IMR-90 (cell line): ENCODE measurements at regions not wholly inside any gene's neighbourhood (a gene's known extent, or its start where the extent isn't known, plus 50 kb on each side); places are given as distances from the start of the nearest gene placed in this dataset.

Experiments
- ATAC-seq: fragments of 200-7000 bp; cut with Tn5 transposase; 2 replicates; pipeline ENCODE4 v1.9.1; 2020; ENCODE audit warnings: low read depth, mild to moderate bottlenecking, moderate library complexity
- BruUV-seq: library from RNA; stranded (reverse); fragments of 400-500 nt; replicated peaks from 2 replicates; lab custom pipeline; 2021; lab: Mats Ljungman, UMichigan
- CTCF ChIA-PET: fragments of 300-600 bp; formaldehyde crosslinking; extraction: SDS; loops from one replicate; lab custom pipeline; 2021; ENCODE audit warnings: antibody characterized with exemption; lab: Yijun Ruan, JAX
- POLR2A ChIA-PET: fragments of 300-600 bp; sonication (Branson Sonifier 250); formaldehyde crosslinking; loops from one replicate; lab custom pipeline; 2022; ENCODE audit warnings: antibody characterized with exemption; ENCODE audit not compliant: unreplicated experiment; lab: Charles Lee
- DNase-seq: peaks from one replicate; pipeline ENCODE4 v3.0.0; 2013
- H2AFZ ChIP-seq: replicated peaks from 2 replicates; pipeline ENCODE3; 2013; ENCODE audit warnings: low read length, mild to moderate bottlenecking; ENCODE audit not compliant: poor library complexity
- H2AK5ac ChIP-seq: 2 replicates; pipeline ENCODE4 v1.6.1; 2013; ENCODE audit warnings: low read depth, low read length, inconsistent platforms
- H2AK9ac ChIP-seq: replicated peaks from 2 replicates; pipeline ENCODE3; 2013; ENCODE audit warnings: mild to moderate bottlenecking, low read depth, low read length, moderate library complexity; ENCODE audit not compliant: poor library complexity
- H2BK120ac ChIP-seq: 2 replicates; pipeline ENCODE4 v1.6.1; 2013; ENCODE audit warnings: low read depth, low read length, inconsistent platforms
- H2BK15ac ChIP-seq: 3 replicates; pipeline ENCODE4 v1.6.1; 2013; ENCODE audit warnings: low read depth, low read length, inconsistent platforms
- H2BK20ac ChIP-seq: 2 replicates; pipeline ENCODE4 v1.6.1; 2013; ENCODE audit warnings: low read depth, mild to moderate bottlenecking, inconsistent platforms, low read length, moderate library complexity
- H2BK5ac ChIP-seq: 2 replicates; pipeline ENCODE4 v1.6.1; 2013; ENCODE audit warnings: mild to moderate bottlenecking, low read depth, low read length, inconsistent platforms; ENCODE audit not compliant: poor library complexity, severe bottlenecking
- H3K14ac ChIP-seq: replicated peaks from 2 replicates; pipeline ENCODE4 v1.6.1; 2013; ENCODE audit warnings: low read depth, low read length, inconsistent platforms
- H3K18ac ChIP-seq: 2 replicates; pipeline ENCODE4 v1.6.1; 2013; ENCODE audit warnings: low read depth, low read length, control low read depth
- H3K23ac ChIP-seq: 2 replicates; pipeline ENCODE4 v1.6.1; 2013; ENCODE audit warnings: low read depth, low read length, inconsistent platforms
- H3K27ac ChIP-seq: 2 replicates; pipeline ENCODE4 v1.5.1; 2013; ENCODE audit warnings: mild to moderate bottlenecking, control low read depth, low read length; ENCODE audit not compliant: insufficient read depth
- H3K27me3 ChIP-seq: 2 replicates; pipeline ENCODE4 v1.6.1; 2013; ENCODE audit warnings: low read length; ENCODE audit not compliant: control insufficient read depth, insufficient read depth
- H3K36me3 ChIP-seq: 2 replicates; pipeline ENCODE4 v1.6.1; 2013; ENCODE audit warnings: low read length, mixed read lengths; ENCODE audit not compliant: control insufficient read depth, insufficient read depth
- H3K4ac ChIP-seq: 2 replicates; pipeline ENCODE4 v1.6.1; 2013; ENCODE audit warnings: low read depth, low read length, inconsistent platforms
- H3K4me1 ChIP-seq: 2 replicates; pipeline ENCODE4 v1.6.1; 2013; ENCODE audit warnings: low read length, mixed read lengths; ENCODE audit not compliant: control insufficient read depth, insufficient read depth
- H3K4me2 ChIP-seq: 2 replicates; pipeline ENCODE4 v1.6.1; 2013; ENCODE audit warnings: low read depth, mild to moderate bottlenecking, control low read depth, low read length, moderate library complexity
- H3K4me3 ChIP-seq: 2 replicates; pipeline ENCODE4 v1.5.1; 2013; ENCODE audit warnings: low read depth, mild to moderate bottlenecking, control low read depth, low read length, moderate library complexity; ENCODE audit not compliant: insufficient read depth
- H3K56ac ChIP-seq: 2 replicates; pipeline ENCODE4 v1.6.1; 2013; ENCODE audit warnings: low read length, inconsistent platforms; ENCODE audit not compliant: insufficient read depth; ENCODE audit errors: extremely low read depth
- H3K79me1 ChIP-seq, 2 experiments: 2 replicates each; pipeline ENCODE4 v1.6.1; 2013; ENCODE audit warnings: low read length in 2 of 2, inconsistent platforms in 1 of 2, low read depth in 1 of 2
- H3K9ac ChIP-seq: 2 replicates; pipeline ENCODE4 v1.6.1; 2013; ENCODE audit warnings: low read depth, low read length, control low read depth
- H3K9me1 ChIP-seq: 2 replicates; pipeline ENCODE4 v1.6.1; 2013; ENCODE audit warnings: low read length, inconsistent platforms; ENCODE audit not compliant: insufficient read depth
- H3K9me3 ChIP-seq: 2 replicates; pipeline ENCODE4 v1.6.1; 2013; ENCODE audit warnings: low read length; ENCODE audit not compliant: control insufficient read depth, insufficient read depth
- H4K20me1 ChIP-seq: 2 replicates; pipeline ENCODE4 v1.6.1; 2013; ENCODE audit warnings: low read length, inconsistent platforms; ENCODE audit not compliant: insufficient read depth
- H4K5ac ChIP-seq: 2 replicates; pipeline ENCODE4 v1.6.1; 2013; ENCODE audit warnings: mild to moderate bottlenecking, low read depth, low read length, control low read depth
- H4K8ac ChIP-seq, 2 experiments: 2 replicates each; pipeline ENCODE4 v1.6.1; 2013; ENCODE audit warnings: low read depth in 2 of 2, low read length in 2 of 2, control low read depth in 1 of 2, inconsistent platforms in 1 of 2
- H4K91ac ChIP-seq: 2 replicates; pipeline ENCODE4 v1.6.1; 2013; ENCODE audit warnings: low read depth, low read length, inconsistent platforms; ENCODE audit not compliant: insufficient read depth
- CEBPB ChIP-seq: IDR thresholded peaks from 2 replicates; pipeline ENCODE4 v1.6.1; 2012; ENCODE audit warnings: low read depth, low read length, improper control_type of control experiment
- ELK1 ChIP-seq: fragments of 150-350 bp; IDR thresholded peaks from 2 replicates; pipeline ENCODE4 v1.6.1; 2016; ENCODE audit warnings: low read depth, mild to moderate bottlenecking, low read length, moderate library complexity, borderline replicate concordance
- MAFK ChIP-seq: IDR thresholded peaks from 2 replicates; pipeline ENCODE4 v1.6.1; 2012; ENCODE audit warnings: low read depth, low read length, improper control_type of control experiment
- MAZ ChIP-seq: IDR thresholded peaks from 2 replicates; pipeline ENCODE4 v1.6.1; 2012; ENCODE audit warnings: low read depth, mild to moderate bottlenecking, low read length, improper control_type of control experiment, moderate library complexity, borderline replicate concordance
- RAD21 ChIP-seq: IDR thresholded peaks from 2 replicates; pipeline ENCODE4 v1.6.1; 2012; ENCODE audit warnings: low read length, improper control_type of control experiment
- RFX5 ChIP-seq: IDR thresholded peaks from 2 replicates; pipeline ENCODE4 v1.8.0; 2012; ENCODE audit warnings: low read depth, mild to moderate bottlenecking, low read length, moderate library complexity
- whole genome bisulfite sequencing, 2 experiments: methylation state at CpG; one replicate each; pipeline versions ENCODE4 v1.1.5 to v1.1.7; 2013; ENCODE audit warnings: missing lambda C conversion rate in 2 of 2; ENCODE audit not compliant: insufficient read length in 1 of 2; ENCODE audit errors: extremely low coverage in 2 of 2; 5-methylcytosine and 5-hydroxymethylcytosine counted together
- dilution Hi-C: fragments of 300-500 bp; cut with HindIII; formaldehyde crosslinking; loops from one replicate; pipeline ENCODE4 v1.14.3; 2018; ENCODE audit warnings: low sequenced_read_pairs; ENCODE audit not compliant: unreplicated experiment
- in situ Hi-C: fragments of 300-500 bp; cut with MboI; formaldehyde crosslinking; loops from 3 replicates; pipeline ENCODE4 v1.14.3; 2019; ENCODE audit warnings: low sequenced_read_pairs, inconsistent platforms, mixed read lengths
- intact Hi-C: fragments of 100-400 bp; cut with micrococcal nuclease; formaldehyde crosslinking; loops from 2 replicates; pipeline ENCODE4 v1.10.0; 2022
- TF ChIP-seq, protein P1 (sequence below): fragments of 150-350 bp; IDR thresholded peaks from 2 replicates; pipeline ENCODE4 v1.6.1; 2017; ENCODE audit warnings: mild to moderate bottlenecking, antibody characterized with exemption, low read length, low read depth

- no peak overlapping the region for H2BK120ac ChIP-seq
- DNase-seq (no peak), ATAC-seq (no peak)
- H4K5ac ChIP-seq, result no peak overlapping the region
- no peak overlapping the region for H2AFZ ChIP-seq
- no peak overlapping the region for H3K56ac ChIP-seq
- in situ Hi-C loops (no loop called here), intact Hi-C loops (loop anchor here (10.0 kb wide), 1 partner anchor 275 kb away; no protein-coding TSS in a partner anchor), dilution Hi-C loops (no loop called here)
- H3K14ac ChIP-seq, result no peak overlapping the region
- H4K91ac ChIP-seq, result no peak overlapping the region
- H2BK5ac ChIP-seq, result no peak overlapping the region
- H2BK20ac ChIP-seq, result no peak overlapping the region
- BruUV-seq, result no TSS peak
- H2AK5ac ChIP-seq, result no peak overlapping the region
- H3K4me1 ChIP-seq, result no peaks in the 10 kb centered on the region
- no peaks in the 10 kb centered on the region for H3K9me3 ChIP-seq
- H3K79me1 ChIP-seq, result no peaks in the 10 kb centered on the region
- CTCF ChIA-PET, result no interaction called here
- no peak overlapping the region for H3K18ac ChIP-seq
- H4K8ac ChIP-seq, result no peak overlapping the region
- H2AK9ac ChIP-seq, result no peak overlapping the region
- H4K20me1 ChIP-seq, result no peaks in the 10 kb centered on the region
- H3K27ac ChIP-seq, result no peak overlapping the region
- H2BK15ac ChIP-seq, result no peak overlapping the region
- H3K36me3 ChIP-seq, result no peaks in the 10 kb centered on the region
- no CpG with 5 or more reads among the region's 3 CpGs for WGBS, 2 experiments
- no peaks in the 10 kb centered on the region for H3K27me3 ChIP-seq
- H3K4me3 ChIP-seq, result no peak overlapping the region
- no peak overlapping the region for H3K23ac ChIP-seq
- no peak overlapping the region for H3K4ac ChIP-seq
- TF ChIP-seq MAFK (no peak), ELK1 (no peak), MAZ (no peak), CEBPB (no peak), RAD21 (no peak), RFX5 (no peak)
- TF ChIP-seq, protein P1, sequence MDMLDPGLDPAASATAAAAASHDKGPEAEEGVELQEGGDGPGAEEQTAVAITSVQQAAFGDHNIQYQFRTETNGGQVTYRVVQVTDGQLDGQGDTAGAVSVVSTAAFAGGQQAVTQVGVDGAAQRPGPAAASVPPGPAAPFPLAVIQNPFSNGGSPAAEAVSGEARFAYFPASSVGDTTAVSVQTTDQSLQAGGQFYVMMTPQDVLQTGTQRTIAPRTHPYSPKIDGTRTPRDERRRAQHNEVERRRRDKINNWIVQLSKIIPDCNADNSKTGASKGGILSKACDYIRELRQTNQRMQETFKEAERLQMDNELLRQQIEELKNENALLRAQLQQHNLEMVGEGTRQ, result no peak
- POLR2A ChIA-PET, result no interaction called here
- H3K4me2 ChIP-seq, result no peak overlapping the region
- H3K9ac ChIP-seq, result no peak overlapping the region
- no peaks in the 10 kb centered on the region for H3K9me1 ChIP-seq
Observed at GRCh38 chr2:163469561-163469962, 266.2 kb downstream of the FIGN start.
